ENCODE measurements at regions not wholly inside any gene's neighbourhood (a gene's known extent, or its start where the extent isn't known, plus 50 kb on each side); places are given as distances from the start of the nearest gene placed in this dataset.

GRCh38 chr15:35663956-35664355, 118.0 kb upstream of the DPH6 start:
- no peak for DNase-seq

GRCh38 chr15:35665896-35666536, 120.1 kb upstream of the DPH6 start:
- DNase-seq, result no peak

DNA sequence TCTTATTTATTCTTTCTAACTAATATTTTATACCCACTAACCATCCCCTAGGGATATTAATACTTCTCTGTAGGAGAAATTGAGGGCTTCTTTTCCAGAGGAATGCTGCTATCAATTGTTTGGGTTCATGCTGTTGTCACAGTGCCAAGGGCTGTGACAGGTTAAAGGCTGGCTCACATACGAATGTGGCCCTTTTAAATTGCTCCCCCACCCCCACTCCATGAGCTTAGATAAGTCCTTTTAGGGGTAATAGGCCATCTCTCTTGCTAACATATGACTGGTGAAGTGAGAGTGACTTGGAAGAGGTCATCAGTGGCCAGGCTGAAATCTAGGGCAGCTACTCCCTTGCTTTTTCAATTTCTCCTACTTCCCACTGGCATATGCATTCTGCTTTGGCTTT, 121.9 kb upstream of the DPH6 start:
- DNase-seq, result no peak

DNA sequence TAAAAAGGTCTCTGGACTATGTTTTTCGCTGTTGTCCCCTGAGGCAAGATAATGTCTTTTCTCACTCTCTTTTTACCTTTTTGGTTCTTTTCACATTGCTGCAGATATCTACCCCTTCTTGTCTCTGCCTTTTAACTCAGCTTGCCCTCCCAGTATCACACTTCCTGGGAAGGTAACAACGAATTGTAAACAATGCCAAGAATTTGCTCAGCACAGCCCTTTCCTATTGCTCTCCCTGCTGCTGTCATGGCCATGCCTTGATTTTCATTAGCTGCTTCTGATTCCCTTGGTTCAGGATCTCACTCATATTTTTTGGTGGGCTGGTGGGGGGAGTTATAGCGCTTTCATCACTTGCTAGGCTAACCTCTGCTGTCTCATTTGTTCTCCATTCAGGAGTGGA, 123.1 kb upstream of the DPH6 start:
- DNase-seq, result no peak

- DNase-seq, result no peak
Measured at GRCh38 chr15:35669432-35670045, 123.6 kb upstream of the DPH6 start.

DNA sequence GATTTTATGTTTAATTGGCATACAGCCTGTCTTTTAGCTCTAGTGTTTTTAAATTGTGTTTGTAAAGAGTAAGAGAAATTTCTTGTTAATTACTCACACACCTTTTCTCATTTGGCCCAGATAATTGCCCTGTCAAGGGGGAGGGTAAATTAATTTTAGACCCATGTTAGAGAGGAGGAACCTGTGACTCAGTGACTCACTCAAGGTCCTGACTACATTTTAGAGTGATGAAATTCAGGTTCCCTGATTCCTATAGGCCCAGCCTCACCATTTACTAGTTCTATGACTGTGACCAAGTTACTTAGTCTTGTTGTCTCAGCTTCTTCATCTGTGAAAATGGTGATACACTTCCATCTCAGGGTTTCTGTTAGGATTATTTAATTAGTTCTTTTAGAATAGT, 125.2 kb upstream of the DPH6 start:
- no peak for DNase-seq

GRCh38 chr15:35671981-35672380, 126.0 kb upstream of the DPH6 start:
- no peak for DNase-seq

- DNase-seq, result no peak
Measured at GRCh38 chr15:35673093-35673684, 127.2 kb upstream of the DPH6 start.

DNA sequence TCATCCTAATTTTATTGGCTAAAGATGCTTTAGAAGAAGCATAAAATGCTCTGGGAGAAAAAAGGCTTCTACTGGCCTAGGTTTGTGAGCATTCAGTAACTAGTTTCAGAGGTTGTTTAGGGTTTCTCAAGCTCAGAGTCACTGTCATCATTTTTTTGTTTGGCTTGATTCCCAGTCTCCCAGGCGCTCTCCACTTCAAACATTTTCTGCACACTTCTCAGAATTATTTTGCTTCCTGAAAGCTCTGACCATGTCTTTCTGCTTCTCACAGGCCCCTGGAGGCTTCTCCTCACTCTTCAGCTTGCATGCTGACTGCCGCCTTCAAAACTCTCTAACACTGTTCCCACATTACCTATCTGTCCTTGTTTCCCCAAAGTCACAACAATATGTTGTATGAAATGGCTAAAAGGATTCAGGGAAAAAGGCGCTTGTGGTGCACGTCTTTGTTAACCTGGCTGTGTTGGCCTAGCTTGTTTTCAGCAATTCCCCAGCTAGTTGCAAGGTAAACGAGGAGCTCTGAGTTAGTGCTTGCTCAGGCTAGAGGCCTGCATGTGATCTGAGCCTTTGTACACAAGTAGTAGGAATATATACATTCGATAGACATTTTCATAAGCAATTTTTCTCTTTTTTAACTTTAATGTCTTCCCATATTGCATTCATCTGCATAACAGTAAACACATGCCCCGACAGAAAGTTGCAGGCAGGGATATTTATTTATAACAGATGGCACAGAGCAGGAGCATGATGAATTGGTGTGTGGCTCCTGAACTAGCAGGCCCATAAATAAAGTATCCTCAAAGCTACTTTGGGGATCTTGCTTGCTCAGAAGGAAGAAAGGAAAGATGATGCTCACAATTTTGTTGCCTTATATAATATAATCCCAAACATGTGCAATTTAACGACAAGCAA, 129.2 kb upstream of the DPH6 start:
- no peak for DNase-seq

DNA sequence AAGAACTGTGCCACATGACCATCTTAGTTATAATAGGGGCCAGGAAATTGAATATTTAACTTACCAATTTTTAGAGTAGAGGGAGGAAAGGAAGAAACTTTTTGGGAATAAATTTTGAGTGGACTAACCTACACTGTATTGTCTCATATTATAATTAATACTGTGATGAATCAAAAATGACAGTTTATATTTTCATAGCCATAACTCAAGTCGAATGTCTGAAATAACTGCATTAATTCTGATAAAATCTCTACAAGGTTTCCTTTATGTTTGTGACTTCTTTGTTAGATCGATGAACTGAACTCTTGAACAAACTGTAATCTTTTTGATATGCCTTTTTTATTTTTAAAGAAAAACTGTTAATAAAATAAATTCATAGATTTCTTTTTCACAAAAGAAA, 132.8 kb upstream of the DPH6 start:
- no peak for DNase-seq

DNA sequence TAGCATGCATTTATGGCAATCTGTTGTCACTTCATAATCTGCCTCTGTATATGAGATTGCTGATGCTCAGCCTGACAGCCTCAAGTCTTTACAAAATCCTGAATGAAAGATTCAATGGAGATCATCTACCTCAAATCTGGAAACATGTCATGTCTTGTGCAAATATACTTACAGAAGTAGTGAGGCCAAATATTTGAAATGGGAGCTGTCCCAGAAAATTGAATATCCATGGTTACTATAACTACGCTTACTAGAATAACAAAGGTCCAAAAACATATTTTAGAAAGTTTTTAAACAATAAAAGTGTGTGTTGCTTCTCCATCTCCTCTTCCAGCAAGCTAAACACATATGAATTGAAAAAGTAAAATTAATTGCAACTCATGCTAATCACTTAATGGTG, 133.2 kb upstream of the DPH6 start:
- no peak for DNase-seq

GRCh38 chr15:35680951-35681350, 135.0 kb upstream of the DPH6 start:
- DNase-seq, result no peak

GRCh38 chr15:35686347-35686746, 140.4 kb upstream of the DPH6 start:
- DNase-seq, result no peak

GRCh38 chr15:35689266-35689665, 143.3 kb upstream of the DPH6 start:
- DNase-seq, result no peak

DNA sequence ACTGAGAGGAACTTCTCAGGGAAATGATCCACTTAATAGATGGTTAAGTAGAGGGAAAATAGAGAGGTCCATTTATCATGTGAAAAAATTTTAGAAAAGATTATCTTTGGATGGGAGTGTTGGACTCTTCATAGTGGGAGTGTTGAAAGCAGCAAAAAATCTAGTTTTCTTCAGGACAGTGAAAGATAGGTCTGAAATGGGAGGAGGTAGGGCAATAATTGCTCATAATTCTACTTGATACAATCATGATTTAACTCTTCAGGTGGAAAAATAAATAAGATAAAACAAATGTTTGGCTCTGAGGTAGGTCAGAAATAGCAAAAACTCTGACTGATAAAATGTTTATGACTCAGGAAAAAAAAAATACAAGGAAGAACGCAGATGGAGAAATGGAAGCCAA, 144.1 kb upstream of the DPH6 start:
- no peak for DNase-seq

DNA sequence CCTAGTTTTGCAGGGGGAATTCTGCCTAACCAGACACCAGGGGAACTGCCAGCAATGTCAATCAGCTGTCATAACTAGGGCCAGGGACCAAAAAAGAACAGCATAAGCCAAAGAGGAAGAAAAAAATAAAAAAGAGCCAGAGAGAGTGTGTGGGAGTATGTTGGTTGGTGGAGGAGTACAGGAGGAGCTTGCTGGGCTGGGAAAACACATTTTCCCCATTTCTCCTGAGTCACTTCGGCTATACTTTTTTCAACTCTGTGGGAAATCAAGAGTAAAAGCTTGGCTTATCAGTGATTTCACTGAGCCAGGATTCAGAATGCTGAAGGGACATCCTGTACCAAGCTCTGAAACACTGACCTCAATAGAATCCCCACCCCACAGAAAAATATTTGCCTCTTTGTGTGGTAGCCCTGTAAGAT, 144.7 kb upstream of the DPH6 start:
- no peak for DNase-seq

- DNase-seq, result no peak
Measured at GRCh38 chr15:35691173-35691761, 145.3 kb upstream of the DPH6 start.

DNA sequence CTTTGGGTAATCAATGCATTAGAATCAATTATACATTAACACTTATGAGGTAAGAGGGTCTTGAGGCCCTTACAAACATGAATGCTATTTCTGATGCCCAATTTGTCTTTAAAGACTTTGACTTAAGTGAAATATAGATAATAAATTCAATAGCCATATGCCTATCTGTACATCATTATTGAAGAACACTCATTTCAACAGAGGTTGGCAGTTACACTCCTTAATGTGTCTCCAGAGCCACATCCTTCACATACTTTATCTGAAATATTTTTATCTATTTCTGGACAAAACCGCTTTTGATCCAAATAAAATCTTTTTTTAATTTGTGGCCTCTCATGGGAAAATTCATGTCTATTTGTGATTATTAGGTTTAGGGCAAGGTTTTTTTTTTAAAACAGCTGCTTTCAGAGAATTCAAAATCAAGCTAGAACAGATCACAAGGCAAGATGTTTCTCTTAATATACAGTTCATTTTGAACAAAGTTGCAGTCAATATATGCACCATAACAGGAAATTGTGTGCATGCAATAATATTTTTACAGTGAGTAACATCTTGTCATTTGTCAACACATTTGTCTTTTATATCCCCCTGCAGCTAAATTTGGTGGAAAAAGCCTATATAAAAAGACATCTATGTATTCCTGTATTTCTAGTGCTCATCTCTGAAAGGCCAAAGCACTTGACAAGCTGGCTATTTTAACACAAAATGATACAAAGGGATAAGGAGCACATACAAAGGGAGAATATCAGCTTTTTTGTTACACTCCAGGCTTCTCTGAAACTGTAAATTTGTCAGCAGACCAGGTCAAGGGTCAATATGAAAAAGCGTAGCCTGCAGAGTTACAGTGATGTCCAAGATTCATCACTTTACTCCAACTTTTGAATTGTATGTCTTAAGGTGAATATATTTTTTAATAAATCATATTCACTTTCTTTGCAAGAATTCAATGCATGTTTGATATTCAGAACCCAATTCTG, 146.2 kb upstream of the DPH6 start:
- no peak for DNase-seq

DNA sequence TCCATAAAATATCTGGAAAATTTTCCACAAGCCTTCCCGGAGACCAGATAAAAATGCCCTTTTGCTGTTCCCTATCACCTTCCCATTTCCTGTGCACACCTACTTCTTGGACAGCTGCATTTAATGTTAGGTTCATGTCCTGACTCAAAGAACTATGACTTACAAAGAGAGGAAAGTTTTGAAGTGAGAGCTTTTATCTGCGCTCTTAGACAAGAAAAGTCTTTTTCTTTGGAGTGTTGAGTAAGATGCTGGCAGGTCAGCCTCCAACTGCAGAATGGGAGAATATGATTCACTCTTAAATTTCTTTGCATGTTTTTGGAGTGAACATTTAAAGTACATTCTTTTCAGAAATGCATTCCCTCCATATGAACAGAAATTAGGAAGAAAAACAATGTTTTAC, 147.3 kb upstream of the DPH6 start:
- DNase-seq, result no peak

DNA sequence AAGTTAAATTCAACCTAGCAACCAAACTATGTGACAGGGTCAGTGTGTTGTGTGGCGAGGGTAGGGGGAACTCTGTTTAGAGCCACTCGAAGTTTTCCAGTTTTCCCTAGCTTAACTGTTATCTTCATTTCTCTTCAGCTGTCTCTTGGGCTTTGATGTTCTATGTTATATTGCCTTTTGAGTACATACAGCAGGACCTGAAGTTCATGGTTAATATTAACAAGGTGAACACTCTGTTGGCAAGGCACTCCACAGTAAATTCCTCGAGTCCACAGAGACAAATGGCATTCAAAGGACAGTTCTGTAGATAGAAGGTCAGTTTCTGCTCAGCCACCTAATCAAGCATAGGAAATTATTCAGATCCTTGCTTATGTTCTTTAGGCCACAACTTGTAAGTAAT, 147.9 kb upstream of the DPH6 start:
- no peak for DNase-seq

DNA sequence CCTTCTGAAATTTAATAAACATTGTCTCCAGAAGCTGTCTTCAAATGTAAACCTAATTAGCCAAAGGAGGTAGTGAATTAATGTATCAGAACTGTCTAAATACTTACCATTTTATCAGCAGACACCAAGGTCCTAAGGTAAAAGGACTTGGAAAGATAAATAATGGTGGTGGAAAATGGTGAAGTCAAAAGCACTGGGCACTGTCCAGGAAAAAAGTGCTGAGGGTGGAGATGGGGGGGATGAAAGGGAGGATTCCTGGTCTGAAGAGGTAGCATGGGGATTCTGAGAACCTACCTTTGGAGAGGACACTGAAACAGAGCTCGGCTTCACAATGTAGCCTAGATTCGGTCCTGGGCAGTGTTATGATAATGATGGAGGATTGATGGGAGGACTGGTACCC, 149.0 kb upstream of the DPH6 start:
- DNase-seq, result no peak

DNA sequence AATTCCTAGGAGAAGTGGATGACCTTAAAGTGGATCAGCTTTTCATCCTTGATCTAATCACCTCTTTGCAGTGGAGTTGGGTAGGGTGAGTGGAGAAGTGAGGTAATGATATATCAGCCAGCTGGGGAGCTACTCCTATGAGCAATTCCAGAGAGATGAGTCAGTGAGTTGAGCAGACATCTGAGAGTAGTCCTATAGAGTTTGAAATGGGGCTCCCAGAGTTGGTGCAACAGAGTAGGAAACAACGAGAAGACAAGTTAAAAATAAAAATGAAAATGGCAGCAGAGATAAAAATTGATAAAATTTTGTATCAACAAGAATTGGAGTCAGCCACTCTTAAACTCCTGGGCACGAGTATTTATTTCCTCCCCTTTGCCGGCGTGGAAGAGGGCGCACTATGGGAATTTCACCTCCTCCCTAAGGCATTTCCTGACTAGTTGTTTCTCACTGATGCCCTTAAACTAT, 150.8 kb upstream of the DPH6 start:
- DNase-seq, result no peak

Data from NCI-H2171 (cell line).